Neural progenitor cell (in vitro differentiated cells): ENCODE measurements at regions not wholly inside any gene's neighbourhood (a gene's known extent, or its start where the extent isn't known, plus 50 kb on each side); places are given as distances from the start of the nearest gene placed in this dataset.
A peak's percentile ranks its signal among the peaks of the same experiment; 100 is the strongest.

Experiments used
- DNase-seq: peaks from one replicate; pipeline ENCODE4 v3.0.0-alpha.2; 2016; ENCODE audit warnings: low spot score
- H2AFZ ChIP-seq: fragments of 200-600 bp; sonication (generic); replicated peaks from 2 replicates; pipeline ENCODE4 v1.6.1; 2016; ENCODE audit warnings: antibody characterized with exemption
- H3F3A ChIP-seq: fragments of 200-600 bp; sonication (generic); 2 replicates; pipeline ENCODE4 v1.6.1; 2016; ENCODE audit warnings: antibody characterized with exemption, low read depth
- H3K27ac ChIP-seq: fragments of 200-600 bp; sonication (generic); 2 replicates; pipeline ENCODE4 v1.5.1; 2016; ENCODE audit warnings: mild to moderate bottlenecking
- H3K27me3 ChIP-seq: fragments of 200-600 bp; sonication (generic); 2 replicates; pipeline ENCODE4 v1.6.1; 2016; ENCODE audit warnings: mild to moderate bottlenecking, moderate library complexity
- H3K36me3 ChIP-seq: fragments of 200-600 bp; sonication (generic); 2 replicates; pipeline ENCODE4 v1.5.1; 2016
- H3K4me1 ChIP-seq: fragments of 200-600 bp; sonication (generic); 2 replicates; pipeline ENCODE4 v1.6.1; 2016; ENCODE audit warnings: mixed run types
- H3K4me2 ChIP-seq: fragments of 200-600 bp; sonication (generic); 2 replicates; pipeline ENCODE4 v1.6.1; 2016
- H3K4me3 ChIP-seq: fragments of 200-600 bp; sonication (generic); 2 replicates; pipeline ENCODE4 v1.5.1; 2016
- H3K79me2 ChIP-seq: fragments of 200-600 bp; sonication (generic); 2 replicates; pipeline ENCODE4 v1.6.1; 2016; ENCODE audit warnings: low read depth
- H3K9ac ChIP-seq: fragments of 200-600 bp; sonication (generic); 2 replicates; pipeline ENCODE4 v1.6.1; 2016
- H3K9me3 ChIP-seq: fragments of 200-600 bp; sonication (generic); 2 replicates; pipeline ENCODE4 v1.5.1; 2016; ENCODE audit warnings: low read depth
- H4K20me1 ChIP-seq: fragments of 200-600 bp; sonication (generic); 2 replicates; pipeline ENCODE4 v1.6.1; 2016; ENCODE audit warnings: low read depth
- H3K27ac Mint-ChIP-seq: 3 replicates; pipeline ENCODE4 v1.8.0; 2021; ENCODE audit warnings: mixed read lengths
- H3K27me3 Mint-ChIP-seq: 2 replicates; pipeline ENCODE4 v1.8.0; 2022; ENCODE audit warnings: low read depth, mild to moderate bottlenecking, inconsistent platforms, moderate library complexity, mixed read lengths; ENCODE audit not compliant: insufficient read depth
- H3K36me3 Mint-ChIP-seq: 3 replicates; pipeline ENCODE4 v1.8.0; 2021; ENCODE audit warnings: mixed read lengths
- H3K4me1 Mint-ChIP-seq: 3 replicates; pipeline ENCODE4 v1.8.0; 2021; ENCODE audit warnings: mixed read lengths
- H3K4me3 Mint-ChIP-seq: 3 replicates; pipeline ENCODE4 v1.8.0; 2021; ENCODE audit warnings: mild to moderate bottlenecking, moderate library complexity, mixed read lengths
- H3K9me3 Mint-ChIP-seq: 3 replicates; pipeline ENCODE4 v1.8.0; 2020; ENCODE audit warnings: mixed read lengths
- CTCF ChIP-seq: fragments of 200-600 bp; sonication (generic); IDR thresholded peaks from 2 replicates; pipeline ENCODE4 v1.5.1; 2017; ENCODE audit warnings: antibody characterized with exemption, mild to moderate bottlenecking
- EZH2 ChIP-seq: fragments of 200-600 bp; sonication (generic); IDR thresholded peaks from 2 replicates; pipeline ENCODE4 v1.6.1; 2017; ENCODE audit warnings: antibody characterized with exemption, mild to moderate bottlenecking, moderate library complexity
- EZH2phosphoT487 ChIP-seq: fragments of 200-600 bp; sonication (generic); IDR thresholded peaks from 2 replicates; pipeline ENCODE4 v1.6.1; 2017; ENCODE audit warnings: antibody characterized with exemption

- TF ChIP-seq EZH2phosphoT487 = no peak
- no peak for TF ChIP-seq CTCF
- TF ChIP-seq EZH2 = no peak
- Histone ChIP-seq H3K79me2 (no peaks in the 10 kb centered on the region), H3K9ac (no peak overlapping the region), H3K4me2 (no peak overlapping the region), H3K27me3 (no peaks in the 10 kb centered on the region), H3F3A (no peaks in the 10 kb centered on the region), H3K4me3 (no peak overlapping the region), H2AFZ (peak overlapping the region; percentile 22), H3K36me3 (no peaks in the 10 kb centered on the region), H3K9me3 (no peaks in the 10 kb centered on the region), H4K20me1 (no peaks in the 10 kb centered on the region), H3K27ac (no peak overlapping the region), H3K4me1 (peaks cover 8% of the 10 kb centered on the region)
- no peak for DNase-seq
- Mint-ChIP-seq H3K27me3 (peaks cover 10% of the 10 kb centered on the region), H3K27ac (no peak overlapping the region), H3K4me1 (peaks cover 43% of the 10 kb centered on the region), H3K4me3 (no peak overlapping the region), H3K9me3 (no peaks in the 10 kb centered on the region), H3K36me3 (no peaks in the 10 kb centered on the region)
These were observed 142.4 kb downstream of the DDX1 start for GRCh38 chr2:15733867-15734673.

GRCh38 chr2:15734674-15735483, 143.2 kb downstream of the DDX1 start:
- Histone ChIP-seq H3K36me3 (no peaks in the 10 kb centered on the region), H3K27me3 (no peaks in the 10 kb centered on the region), H2AFZ (peak overlapping the region; percentile 22), H3K9ac (no peak overlapping the region), H3K4me1 (peaks cover 8% of the 10 kb centered on the region), H3K4me3 (no peak overlapping the region), H3K9me3 (no peaks in the 10 kb centered on the region), H3K79me2 (no peaks in the 10 kb centered on the region), H3K4me2 (no peak overlapping the region), H3F3A (no peaks in the 10 kb centered on the region), H3K27ac (no peak overlapping the region), H4K20me1 (no peaks in the 10 kb centered on the region)
- Mint-ChIP-seq H3K4me3 (no peak overlapping the region), H3K27me3 (peaks cover 8% of the 10 kb centered on the region), H3K9me3 (no peaks in the 10 kb centered on the region), H3K4me1 (peaks cover 40% of the 10 kb centered on the region), H3K27ac (no peak overlapping the region), H3K36me3 (no peaks in the 10 kb centered on the region)
- no peak for TF ChIP-seq EZH2
- TF ChIP-seq CTCF = no peak
- TF ChIP-seq EZH2phosphoT487 = no peak
- no peak for DNase-seq

- Histone ChIP-seq H3K4me2 (no peak overlapping the region), H3K9me3 (no peaks in the 10 kb centered on the region), H3K4me1 (peaks cover 8% of the 10 kb centered on the region), H2AFZ (no peak overlapping the region), H3F3A (no peaks in the 10 kb centered on the region), H3K27ac (no peak overlapping the region), H3K27me3 (no peaks in the 10 kb centered on the region), H3K4me3 (no peak overlapping the region), H4K20me1 (no peaks in the 10 kb centered on the region), H3K79me2 (no peaks in the 10 kb centered on the region), H3K36me3 (no peaks in the 10 kb centered on the region), H3K9ac (no peak overlapping the region)
- no peak overlapping the region for H3K4me3 Mint-ChIP-seq
- H3K27me3 Mint-ChIP-seq = peaks cover 8% of the 10 kb centered on the region
- DNase-seq = no peak
- TF ChIP-seq EZH2 = no peak
- TF ChIP-seq EZH2phosphoT487 = no peak
- TF ChIP-seq CTCF = no peak
- H3K4me1 Mint-ChIP-seq = peaks cover 32% of the 10 kb centered on the region
- H3K9me3 Mint-ChIP-seq = peaks cover 4% of the 10 kb centered on the region
- H3K27ac Mint-ChIP-seq = no peak overlapping the region
- H3K36me3 Mint-ChIP-seq = no peaks in the 10 kb centered on the region
These were observed 144.0 kb downstream of the DDX1 start for GRCh38 chr2:15735484-15736326.
